ENCODE measurements at regions not wholly inside any gene's neighbourhood (a gene's known extent, or its start where the extent isn't known, plus 50 kb on each side); places are given as distances from the start of the nearest gene placed in this dataset.

DNA sequence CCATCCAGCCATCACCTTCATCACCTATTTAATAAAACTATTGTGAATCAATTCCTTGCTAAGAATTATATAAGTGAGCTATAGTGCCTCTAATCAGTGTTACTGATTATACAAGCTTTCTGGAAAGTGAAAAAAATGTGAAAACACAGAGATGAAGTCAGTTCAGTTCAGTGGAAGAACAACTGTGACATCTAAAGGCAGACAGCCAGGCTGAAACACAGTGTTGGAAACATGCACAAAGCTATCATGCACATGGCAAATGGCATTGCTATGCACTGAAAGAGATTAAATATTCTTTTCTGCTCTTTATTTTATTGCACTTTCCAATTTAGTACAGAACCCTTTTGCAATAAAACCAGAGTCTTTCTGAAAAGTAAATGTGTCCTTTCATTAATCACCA, 294.0 kb downstream of the RBM26 start:
- no peak for DNase-seq
- H3F3A ChIP-seq (replicated peaks; ENCODE audit: insufficient read depth): no peaks in the 10 kb centered on the region
- TF ChIP-seq RAD21 (IDR thresholded peaks at IDR 0.05; ENCODE audit: low read length): 0 out of 2 replicates have a peak, but pooled peaks have one; percentile 4
- TF ChIP-seq FOXM1 (IDR thresholded peaks at IDR 0.05; ENCODE audit: low read depth): no peak
- no peak overlapping the region for H3K4me3 ChIP-seq (ENCODE audit: low read depth in 2 of 2, low read length in 1 of 2)
- H2AFZ ChIP-seq (ENCODE audit: low read depth): no peak overlapping the region
- no peaks in the 10 kb centered on the region for H3K79me2 ChIP-seq (ENCODE audit: insufficient read depth)
- H3K36me3 ChIP-seq (replicated peaks in 1 of 2; ENCODE audit: control insufficient read depth in 1 of 2, insufficient read depth in 2 of 2, low read length in 1 of 2): no peaks in the 10 kb centered on the region
- CTCF ChIA-PET: interaction anchor here (1.6 kb wide), 1 partner anchor 134 kb away, joined by 4 read pairs; no protein-coding TSS in a partner anchor
- H3K9me3 ChIP-seq: no peaks in the 10 kb centered on the region; the same call in 1 of the 2 replicates
- no peak overlapping the region for H3K27ac ChIP-seq (ENCODE audit: low read depth in 2 of 2, low read length in 1 of 2)
- H3K9ac ChIP-seq: no peak overlapping the region
- H3K4me1 ChIP-seq (ENCODE audit: control insufficient read depth in 1 of 2, insufficient read depth in 2 of 2, low read depth in 1 of 2, low read length in 1 of 2): no peaks in the 10 kb centered on the region
- H3K4me2 ChIP-seq: no peak overlapping the region
- POLR2A ChIA-PET: no interaction called here
- no peaks in the 10 kb centered on the region for H3K27me3 ChIP-seq (ENCODE audit: insufficient read depth)
- no peaks in the 10 kb centered on the region for H3K9me2 ChIP-seq
- no peaks in the 10 kb centered on the region for H4K20me1 ChIP-seq (ENCODE audit: insufficient read depth)

DNA sequence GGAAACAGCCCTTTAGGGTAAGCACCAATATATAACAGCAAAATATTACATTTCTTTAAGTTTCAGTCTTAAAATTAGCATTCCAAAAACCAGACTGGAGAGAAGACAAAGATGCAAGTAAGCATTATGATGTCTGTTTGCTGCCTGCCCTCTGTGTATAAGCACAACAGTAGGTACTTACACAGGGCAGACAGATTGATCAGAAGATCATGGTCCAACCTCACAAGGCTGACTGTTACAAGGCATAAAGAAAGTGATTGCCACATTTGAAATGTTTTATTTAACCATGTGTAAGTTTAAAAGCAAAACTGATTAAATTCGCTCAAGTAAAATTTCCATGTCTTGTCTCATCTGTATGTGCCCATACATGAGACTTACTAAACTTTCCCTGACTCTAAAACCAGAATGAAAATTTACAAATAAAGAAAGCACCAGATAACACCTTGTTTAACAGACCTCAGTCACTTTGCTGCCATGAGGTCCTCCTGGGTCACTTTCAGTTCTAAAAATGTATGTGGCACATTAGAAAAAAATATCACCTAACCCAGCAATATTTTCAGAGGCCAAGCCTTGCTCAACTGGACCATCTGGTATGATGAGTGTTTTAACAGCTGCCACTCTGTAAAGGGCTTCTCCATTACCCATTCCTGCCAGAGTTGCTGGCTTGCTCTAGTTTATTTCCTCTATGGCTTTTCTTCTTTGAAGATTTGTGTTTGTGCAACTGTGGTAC, 297.0 kb downstream of the RBM26 start:
- Histone ChIP-seq H3K9me2 (no peaks in the 10 kb centered on the region), H3K27me3 (ENCODE audit: insufficient read depth) (no peaks in the 10 kb centered on the region), H4K20me1 (ENCODE audit: insufficient read depth) (no peaks in the 10 kb centered on the region), H3K4me3 (ENCODE audit: low read depth in 2 of 2, low read length in 1 of 2) (no peak overlapping the region), H3K36me3 (replicated peaks in 1 of 2; ENCODE audit: control insufficient read depth in 1 of 2, insufficient read depth in 2 of 2, low read length in 1 of 2) (no peaks in the 10 kb centered on the region), H3K4me1 (ENCODE audit: control insufficient read depth in 1 of 2, insufficient read depth in 2 of 2, low read depth in 1 of 2, low read length in 1 of 2) (no peaks in the 10 kb centered on the region), H3K9me3 (no peaks in the 10 kb centered on the region), H3F3A (replicated peaks; ENCODE audit: insufficient read depth) (no peaks in the 10 kb centered on the region), H3K4me2 (no peak overlapping the region), H3K27ac (ENCODE audit: low read depth in 2 of 2, low read length in 1 of 2) (no peak overlapping the region), H3K9ac (no peak overlapping the region), H2AFZ (ENCODE audit: low read depth) (no peak overlapping the region), H3K79me2 (ENCODE audit: insufficient read depth) (no peaks in the 10 kb centered on the region)
- TF ChIP-seq, protein P1, sequence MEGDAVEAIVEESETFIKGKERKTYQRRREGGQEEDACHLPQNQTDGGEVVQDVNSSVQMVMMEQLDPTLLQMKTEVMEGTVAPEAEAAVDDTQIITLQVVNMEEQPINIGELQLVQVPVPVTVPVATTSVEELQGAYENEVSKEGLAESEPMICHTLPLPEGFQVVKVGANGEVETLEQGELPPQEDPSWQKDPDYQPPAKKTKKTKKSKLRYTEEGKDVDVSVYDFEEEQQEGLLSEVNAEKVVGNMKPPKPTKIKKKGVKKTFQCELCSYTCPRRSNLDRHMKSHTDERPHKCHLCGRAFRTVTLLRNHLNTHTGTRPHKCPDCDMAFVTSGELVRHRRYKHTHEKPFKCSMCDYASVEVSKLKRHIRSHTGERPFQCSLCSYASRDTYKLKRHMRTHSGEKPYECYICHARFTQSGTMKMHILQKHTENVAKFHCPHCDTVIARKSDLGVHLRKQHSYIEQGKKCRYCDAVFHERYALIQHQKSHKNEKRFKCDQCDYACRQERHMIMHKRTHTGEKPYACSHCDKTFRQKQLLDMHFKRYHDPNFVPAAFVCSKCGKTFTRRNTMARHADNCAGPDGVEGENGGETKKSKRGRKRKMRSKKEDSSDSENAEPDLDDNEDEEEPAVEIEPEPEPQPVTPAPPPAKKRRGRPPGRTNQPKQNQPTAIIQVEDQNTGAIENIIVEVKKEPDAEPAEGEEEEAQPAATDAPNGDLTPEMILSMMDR (IDR thresholded peaks at IDR 0.05): no peak
- TF ChIP-seq, protein P2, sequence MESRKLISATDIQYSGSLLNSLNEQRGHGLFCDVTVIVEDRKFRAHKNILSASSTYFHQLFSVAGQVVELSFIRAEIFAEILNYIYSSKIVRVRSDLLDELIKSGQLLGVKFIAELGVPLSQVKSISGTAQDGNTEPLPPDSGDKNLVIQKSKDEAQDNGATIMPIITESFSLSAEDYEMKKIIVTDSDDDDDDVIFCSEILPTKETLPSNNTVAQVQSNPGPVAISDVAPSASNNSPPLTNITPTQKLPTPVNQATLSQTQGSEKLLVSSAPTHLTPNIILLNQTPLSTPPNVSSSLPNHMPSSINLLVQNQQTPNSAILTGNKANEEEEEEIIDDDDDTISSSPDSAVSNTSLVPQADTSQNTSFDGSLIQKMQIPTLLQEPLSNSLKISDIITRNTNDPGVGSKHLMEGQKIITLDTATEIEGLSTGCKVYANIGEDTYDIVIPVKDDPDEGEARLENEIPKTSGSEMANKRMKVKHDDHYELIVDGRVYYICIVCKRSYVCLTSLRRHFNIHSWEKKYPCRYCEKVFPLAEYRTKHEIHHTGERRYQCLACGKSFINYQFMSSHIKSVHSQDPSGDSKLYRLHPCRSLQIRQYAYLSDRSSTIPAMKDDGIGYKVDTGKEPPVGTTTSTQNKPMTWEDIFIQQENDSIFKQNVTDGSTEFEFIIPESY (IDR thresholded peaks at IDR 0.05; ENCODE audit: borderline replicate concordance, low read depth): no peak
- TF ChIP-seq RFX5 (IDR thresholded peaks at IDR 0.05; ENCODE audit: low read length) (no peak), ELF1 (IDR thresholded peaks at IDR 0.05) (no peak), POLR2AphosphoS5 (IDR thresholded peaks at IDR 0.05; ENCODE audit: low read depth, low read length) (no peak)
- TF ChIP-seq, protein P3, sequence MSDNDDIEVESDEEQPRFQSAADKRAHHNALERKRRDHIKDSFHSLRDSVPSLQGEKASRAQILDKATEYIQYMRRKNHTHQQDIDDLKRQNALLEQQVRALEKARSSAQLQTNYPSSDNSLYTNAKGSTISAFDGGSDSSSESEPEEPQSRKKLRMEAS (IDR thresholded peaks at IDR 0.05; ENCODE audit: low read depth): no peak
- 32% methylated on average over 1 of the region's 1 CpG for WGBS (ENCODE audit: low lambda C conversion rate)
- no peak for DNase-seq
- ChIA-PET POLR2A (no interaction called here), CTCF (no interaction called here)

Measured in SK-N-SH (cell line).